Smooth muscle cell (in vitro differentiated cells): ENCODE measurements at regions not wholly inside any gene's neighbourhood (a gene's known extent, or its start where the extent isn't known, plus 50 kb on each side); places are given as distances from the start of the nearest gene placed in this dataset.

ENCODE experiments used
- DNase-seq: peaks from one replicate; lab custom pipeline; 2025; ENCODE audit not compliant: unreplicated experiment; lab: John Stamatoyannopoulos, UW
- H2AFZ ChIP-seq: fragments of 200-600 bp; sonication (generic); 2 replicates; pipeline ENCODE4 v1.6.0; 2016; ENCODE audit warnings: antibody characterized with exemption, low read depth, mild to moderate bottlenecking
- H3F3A ChIP-seq: fragments of 200-600 bp; sonication (generic); 2 replicates; pipeline ENCODE4 v1.6.0; 2017; ENCODE audit warnings: antibody characterized with exemption, low read depth
- H3K27ac ChIP-seq: fragments of 200-600 bp; sonication (generic); 2 replicates; pipeline ENCODE4 v1.5.1; 2016; ENCODE audit warnings: low read depth, mild to moderate bottlenecking
- H3K27me3 ChIP-seq: fragments of 200-600 bp; sonication (generic); 2 replicates; pipeline ENCODE4 v1.6.1; 2016; ENCODE audit warnings: low read depth, mild to moderate bottlenecking
- H3K36me3 ChIP-seq: fragments of 200-600 bp; sonication (generic); 2 replicates; pipeline ENCODE4 v1.5.1; 2016; ENCODE audit warnings: low read depth
- H3K4me1 ChIP-seq: fragments of 200-600 bp; sonication (generic); 2 replicates; pipeline ENCODE4 v1.5.1; 2016; ENCODE audit warnings: low read depth
- H3K4me2 ChIP-seq: fragments of 200-600 bp; sonication (generic); 2 replicates; pipeline ENCODE4 v1.6.0; 2016; ENCODE audit warnings: mild to moderate bottlenecking
- H3K4me3 ChIP-seq: fragments of 200-600 bp; sonication (generic); 2 replicates; pipeline ENCODE4 v1.5.1; 2016; ENCODE audit warnings: mild to moderate bottlenecking
- H3K79me2 ChIP-seq: fragments of 200-600 bp; sonication (generic); 2 replicates; pipeline ENCODE4 v1.6.0; 2016; ENCODE audit warnings: low read depth, mild to moderate bottlenecking
- H3K9ac ChIP-seq: fragments of 200-600 bp; sonication (generic); 2 replicates; pipeline ENCODE4 v1.6.0; 2016; ENCODE audit warnings: low read depth
- H3K9me3 ChIP-seq: fragments of 200-600 bp; sonication (generic); replicated peaks from 2 replicates; pipeline ENCODE4 v1.5.1; 2016; ENCODE audit warnings: low read depth
- H4K20me1 ChIP-seq: fragments of 200-600 bp; sonication (generic); 2 replicates; pipeline ENCODE4 v1.6.0; 2016; ENCODE audit warnings: low read depth
- CTCF ChIP-seq: fragments of 200-600 bp; sonication (generic); IDR thresholded peaks from 2 replicates; pipeline ENCODE4 v1.5.1; 2017; ENCODE audit warnings: borderline replicate concordance, mild to moderate bottlenecking, antibody characterized with exemption; ENCODE audit not compliant: insufficient read depth, poor library complexity, severe bottlenecking
- WGBS: methylation state at CpG from one replicate; pipeline ENCODE4 v1.1.7; 2016; ENCODE audit warnings: low lambda C conversion rate; 5-methylcytosine and 5-hydroxymethylcytosine counted together

- Histone ChIP-seq H3K36me3 (no peaks in the 10 kb centered on the region), H3K4me2 (no peak overlapping the region), H3K4me3 (no peak overlapping the region), H3K27me3 (peaks cover 37% of the 10 kb centered on the region), H3F3A (no peaks in the 10 kb centered on the region), H3K9ac (no peak overlapping the region), H2AFZ (no peak overlapping the region), H4K20me1 (no peaks in the 10 kb centered on the region), H3K9me3 (no peaks in the 10 kb centered on the region), H3K4me1 (no peaks in the 10 kb centered on the region), H3K27ac (no peak overlapping the region), H3K79me2 (no peaks in the 10 kb centered on the region)
- DNase-seq: no peak
- TF ChIP-seq CTCF: no peak
- WGBS: 96% methylated on average over 1 of the region's 1 CpG
These were observed 349.0 kb upstream of the ATP10A start for GRCh38 chr15:26212109-26212508.

GRCh38 chr15:26210980-26211379 is 347.9 kb upstream of the ATP10A start:
- Histone ChIP-seq H3F3A (no peaks in the 10 kb centered on the region), H3K9ac (no peak overlapping the region), H3K79me2 (no peaks in the 10 kb centered on the region), H3K4me1 (no peaks in the 10 kb centered on the region), H4K20me1 (no peaks in the 10 kb centered on the region), H3K27me3 (peaks cover 37% of the 10 kb centered on the region), H3K27ac (no peak overlapping the region), H3K36me3 (no peaks in the 10 kb centered on the region), H2AFZ (no peak overlapping the region), H3K4me3 (no peak overlapping the region), H3K9me3 (no peaks in the 10 kb centered on the region), H3K4me2 (no peak overlapping the region)
- no peak for DNase-seq
- TF ChIP-seq CTCF: no peak
- 81% methylated on average over 3 of the region's 3 CpGs for WGBS

GRCh38 chr15:26201177-26201858 is 338.2 kb upstream of the ATP10A start:
- no peaks in the 10 kb centered on the region for H3K9me3 ChIP-seq
- H3K36me3 ChIP-seq: no peaks in the 10 kb centered on the region
- H3F3A ChIP-seq: no peaks in the 10 kb centered on the region
- no peak for TF ChIP-seq CTCF
- no peaks in the 10 kb centered on the region for H4K20me1 ChIP-seq
- no peaks in the 10 kb centered on the region for H3K79me2 ChIP-seq
- no peak overlapping the region for H3K27ac ChIP-seq
- H3K27me3 ChIP-seq: peaks cover 22% of the 10 kb centered on the region
- WGBS: 75% methylated on average over 9 of the region's 9 CpGs
- no peak overlapping the region for H3K9ac ChIP-seq
- H2AFZ ChIP-seq: no peak overlapping the region
- DNase-seq: no peak
- H3K4me3 ChIP-seq: no peak overlapping the region
- no peaks in the 10 kb centered on the region for H3K4me1 ChIP-seq
- H3K4me2 ChIP-seq: no peak overlapping the region

- WGBS: 76% methylated on average over 8 of the region's 8 CpGs
- Histone ChIP-seq H3K4me2 (no peak overlapping the region), H2AFZ (no peak overlapping the region), H3K27ac (no peak overlapping the region), H3F3A (no peaks in the 10 kb centered on the region), H3K27me3 (peaks cover 22% of the 10 kb centered on the region), H3K4me3 (no peak overlapping the region), H3K9ac (no peak overlapping the region), H3K36me3 (no peaks in the 10 kb centered on the region), H4K20me1 (no peaks in the 10 kb centered on the region), H3K79me2 (no peaks in the 10 kb centered on the region), H3K9me3 (no peaks in the 10 kb centered on the region), H3K4me1 (no peaks in the 10 kb centered on the region)
- no peak for TF ChIP-seq CTCF
- no peak for DNase-seq
These were observed 337.3 kb upstream of the ATP10A start for GRCh38 chr15:26200427-26200826.
